Peyer's patch (tissue), 4 donors: ENCODE measurements at regions not wholly inside any gene's neighbourhood (a gene's known extent, or its start where the extent isn't known, plus 50 kb on each side); places are given as distances from the start of the nearest gene placed in this dataset.

Experiments
- DNase-seq, 3 donors: peaks; one replicate each; pipeline ENCODE4 v3.0.0-alpha.2; 2017 to 2019
- H3K27ac ChIP-seq, 4 donors: fragments of 200-600 bp; sonication (generic); one replicate each; pipeline ENCODE4 v1.5.1; 2016 to 2019
- H3K27me3 ChIP-seq, 2 donors: fragments of 200-600 bp; sonication (generic); one replicate each; pipeline ENCODE4 v1.5.1; 2019
- H3K36me3 ChIP-seq, 3 donors: fragments of 200-600 bp; sonication (generic); one replicate each; pipeline ENCODE4 v1.5.1; 2016 to 2019
- H3K4me1 ChIP-seq, 4 donors: fragments of 200-600 bp; sonication (generic); one replicate each; pipeline ENCODE4 v1.5.1; 2016 to 2019
- H3K4me3 ChIP-seq, 4 donors: fragments of 200-600 bp; sonication (generic); 1 replicate in 3 of 4; 2 replicates in 1 of 4; pipeline ENCODE4 v1.5.1; 2016 to 2019; ENCODE audit warnings: mild to moderate bottlenecking in 1 of 4
- H3K9me3 ChIP-seq, 4 donors: fragments of 200-600 bp; sonication (generic); one replicate each; pipeline ENCODE4 v1.5.1; 2016 to 2019; ENCODE audit warnings: mild to moderate bottlenecking in 1 of 4
- POLR2A ChIP-seq, 2 donors: fragments of 450-650 bp; IDR thresholded peaks; one replicate each; pipeline ENCODE4 v1.5.1; 2017; ENCODE audit warnings: antibody characterized with exemption in 2 of 2, mild to moderate bottlenecking in 2 of 2, moderate library complexity in 2 of 2
- TF ChIP-seq, protein P1 (sequence below), 6 experiments: fragments of 450-650 bp in 4 of 6; fragments of 200-600 bp in 2 of 6; sonication (generic) in 1 of 6; IDR thresholded peaks; one replicate each; pipeline ENCODE4 v1.5.1; 2017 to 2019; ENCODE audit warnings: antibody characterized with exemption in 6 of 6, mild to moderate bottlenecking in 3 of 6, moderate library complexity in 1 of 6

DNA sequence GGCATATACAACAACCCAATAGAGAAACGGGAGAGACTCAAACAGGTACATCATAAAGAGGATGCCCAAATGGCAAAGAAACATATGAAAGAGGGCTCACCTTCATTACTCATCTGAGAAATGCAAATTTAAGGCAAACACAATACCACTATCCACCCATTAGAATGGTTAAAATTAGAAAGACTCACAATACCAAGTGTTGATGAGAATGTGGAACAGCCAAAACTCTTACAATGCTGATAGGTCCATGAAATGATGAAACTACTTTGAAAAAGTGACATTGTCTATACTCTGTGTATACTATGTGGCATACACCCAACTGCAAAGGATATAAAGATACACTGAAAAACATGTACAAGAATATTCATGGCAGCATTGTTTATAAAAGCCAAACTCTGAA is 96.2 kb upstream of the TSHZ3 start:
- no peak for DNase-seq
- H3K36me3 ChIP-seq = no peaks in the 10 kb centered on the region
- TF ChIP-seq, protein P1, sequence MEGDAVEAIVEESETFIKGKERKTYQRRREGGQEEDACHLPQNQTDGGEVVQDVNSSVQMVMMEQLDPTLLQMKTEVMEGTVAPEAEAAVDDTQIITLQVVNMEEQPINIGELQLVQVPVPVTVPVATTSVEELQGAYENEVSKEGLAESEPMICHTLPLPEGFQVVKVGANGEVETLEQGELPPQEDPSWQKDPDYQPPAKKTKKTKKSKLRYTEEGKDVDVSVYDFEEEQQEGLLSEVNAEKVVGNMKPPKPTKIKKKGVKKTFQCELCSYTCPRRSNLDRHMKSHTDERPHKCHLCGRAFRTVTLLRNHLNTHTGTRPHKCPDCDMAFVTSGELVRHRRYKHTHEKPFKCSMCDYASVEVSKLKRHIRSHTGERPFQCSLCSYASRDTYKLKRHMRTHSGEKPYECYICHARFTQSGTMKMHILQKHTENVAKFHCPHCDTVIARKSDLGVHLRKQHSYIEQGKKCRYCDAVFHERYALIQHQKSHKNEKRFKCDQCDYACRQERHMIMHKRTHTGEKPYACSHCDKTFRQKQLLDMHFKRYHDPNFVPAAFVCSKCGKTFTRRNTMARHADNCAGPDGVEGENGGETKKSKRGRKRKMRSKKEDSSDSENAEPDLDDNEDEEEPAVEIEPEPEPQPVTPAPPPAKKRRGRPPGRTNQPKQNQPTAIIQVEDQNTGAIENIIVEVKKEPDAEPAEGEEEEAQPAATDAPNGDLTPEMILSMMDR (IDR thresholded peaks at IDR 0.05) = no peak
- TF ChIP-seq POLR2A (IDR thresholded peaks at IDR 0.05) = no peak
- no peak overlapping the region for H3K4me3 ChIP-seq
- H3K9me3 ChIP-seq = no peaks in the 10 kb centered on the region
- H3K27me3 ChIP-seq = no peaks in the 10 kb centered on the region
- H3K27ac ChIP-seq = no peak overlapping the region
- no peaks in the 10 kb centered on the region for H3K4me1 ChIP-seq

DNA sequence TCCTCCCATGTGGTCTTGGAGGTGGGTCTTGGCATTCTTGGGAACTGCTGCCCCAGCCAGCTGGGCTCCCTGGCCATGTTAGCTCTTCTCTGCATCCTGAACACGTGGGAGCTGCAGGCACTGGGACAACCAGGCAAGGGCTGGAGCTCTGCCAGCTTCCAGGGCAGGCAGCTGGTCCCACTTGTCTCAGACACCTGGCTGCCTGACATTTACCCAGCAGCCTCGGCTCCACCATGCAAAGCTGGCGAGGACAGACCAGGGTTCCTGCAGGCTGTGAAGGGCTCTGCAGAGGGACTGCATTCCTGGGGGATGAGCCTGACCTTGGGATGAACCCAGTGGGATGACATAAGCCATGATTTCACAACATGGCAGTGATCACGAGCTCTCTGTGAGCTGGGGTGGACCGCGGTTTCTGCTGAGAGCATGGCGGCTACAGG is 99.0 kb upstream of the TSHZ3 start:
- Histone ChIP-seq H3K36me3 (no peaks in the 10 kb centered on the region), H3K4me3 (no peak overlapping the region)
- peak in 2 of 3 donors; percentile 53 to 60 for DNase-seq

DNA sequence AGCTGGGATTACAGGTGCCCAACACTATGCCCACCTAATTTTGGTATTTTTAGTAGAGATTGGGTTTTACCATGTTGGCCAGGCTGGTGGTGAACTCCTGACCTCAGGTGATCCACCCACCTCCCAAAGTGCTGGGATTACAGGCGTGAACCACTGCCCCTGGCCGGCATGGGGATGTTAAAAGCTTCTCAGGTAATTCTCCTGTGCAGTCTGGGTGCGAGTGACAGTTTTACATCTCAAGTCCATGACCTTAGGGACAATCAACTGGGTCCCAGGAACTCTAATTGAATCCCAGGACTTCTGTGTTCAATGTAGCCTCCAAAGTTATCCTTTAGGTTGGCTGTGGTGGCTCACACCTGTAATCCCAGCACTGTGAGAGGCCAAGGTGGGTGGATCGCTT is 100.1 kb upstream of the TSHZ3 start:
- DNase-seq = no peak
- Histone ChIP-seq H3K27me3 (no peaks in the 10 kb centered on the region), H3K4me3 (no peak overlapping the region), H3K4me1 (no peaks in the 10 kb centered on the region), H3K27ac (no peak overlapping the region), H3K9me3 (no peaks in the 10 kb centered on the region), H3K36me3 (no peaks in the 10 kb centered on the region)
- no peak for TF ChIP-seq POLR2A (IDR thresholded peaks at IDR 0.05)
- TF ChIP-seq, protein P1 (IDR thresholded peaks at IDR 0.05) = no peak

More for the DNA sequence above, 99.0 kb upstream of the TSHZ3 start:
- Histone ChIP-seq H3K9me3 (no peaks in the 10 kb centered on the region), H3K4me1 (no peaks in the 10 kb centered on the region), H3K27ac (peak overlapping the region in 2 of 4 donors; percentile 48 to 56), H3K27me3 (no peaks in the 10 kb centered on the region)
- TF ChIP-seq POLR2A (IDR thresholded peaks at IDR 0.05) = no peak
- TF ChIP-seq, protein P1 (IDR thresholded peaks at IDR 0.05) = no peak

GRCh38 chr19:31450696-31451095 is 101.5 kb upstream of the TSHZ3 start:
- no peak overlapping the region for H3K27ac ChIP-seq
- H3K4me3 ChIP-seq = no peak overlapping the region
- no peak for TF ChIP-seq POLR2A (IDR thresholded peaks at IDR 0.05)
- TF ChIP-seq, protein P1 (IDR thresholded peaks at IDR 0.05) = no peak
- H3K9me3 ChIP-seq = no peaks in the 10 kb centered on the region
- DNase-seq = no peak
- H3K27me3 ChIP-seq = no peaks in the 10 kb centered on the region
- H3K36me3 ChIP-seq = no peaks in the 10 kb centered on the region
- H3K4me1 ChIP-seq = no peaks in the 10 kb centered on the region

- Histone ChIP-seq H3K9me3 (no peaks in the 10 kb centered on the region), H3K4me1 (no peaks in the 10 kb centered on the region), H3K4me3 (no peak overlapping the region), H3K27ac (no peak overlapping the region), H3K27me3 (no peaks in the 10 kb centered on the region), H3K36me3 (no peaks in the 10 kb centered on the region)
- TF ChIP-seq POLR2A (IDR thresholded peaks at IDR 0.05) = no peak
- TF ChIP-seq, protein P1 (IDR thresholded peaks at IDR 0.05) = no peak
- DNase-seq = no peak
Observed at GRCh38 chr19:31451686-31452330, 102.6 kb upstream of the TSHZ3 start.
